ENCODE measurements at regions not wholly inside any gene's neighbourhood (a gene's known extent, or its start where the extent isn't known, plus 50 kb on each side); places are given as distances from the start of the nearest gene placed in this dataset.

- no peak for TF ChIP-seq CTCF (IDR thresholded peaks at IDR 0.05; ENCODE audit: insufficient read depth, low read depth, low read length)
- POLR2A ChIA-PET, result no interaction called here
- peaks cover 4% of the 10 kb centered on the region; the same call in 1 of the 2 replicates for H3K27me3 ChIP-seq (ENCODE audit: control insufficient read depth, insufficient read depth, low read length)
- CTCF ChIA-PET, result no interaction called here
- DNase-seq (ENCODE audit: low read depth), result no peak
- no peak overlapping the region for H3K4me3 ChIP-seq (ENCODE audit: low read depth, low read length)
- no peaks in the 10 kb centered on the region for H3K36me3 ChIP-seq (ENCODE audit: control insufficient read depth, insufficient read depth, low read length)
These were observed 278.6 kb downstream of the ABCC12 start for GRCh38 chr16:47877166-47877565.

- Histone ChIP-seq H3K4me3 (ENCODE audit: low read depth, low read length) (no peak overlapping the region), H3K27me3 (ENCODE audit: control insufficient read depth, insufficient read depth, low read length) (peaks cover 4% of the 10 kb centered on the region; the same call in 1 of the 2 replicates), H3K36me3 (ENCODE audit: control insufficient read depth, insufficient read depth, low read length) (no peaks in the 10 kb centered on the region)
- POLR2A ChIA-PET, result no interaction called here
- TF ChIP-seq CTCF (IDR thresholded peaks at IDR 0.05; ENCODE audit: insufficient read depth, low read depth, low read length), result no peak
- CTCF ChIA-PET, result interaction anchor here (0.6 kb wide), 1 partner anchor 573 kb away, joined by 3 read pairs; no protein-coding TSS in a partner anchor
- no peak for DNase-seq (ENCODE audit: low read depth)
These were observed 279.3 kb downstream of the ABCC12 start for GRCh38 chr16:47876511-47876910.

- CTCF ChIA-PET, result interaction anchor here (0.6 to 1.4 kb wide), 3 partner anchors 182 to 807 kb away, joined by 3 to 9 read pairs (median 3); no protein-coding TSS in a partner anchor
These were observed 282.4 kb downstream of the ABCC12 start for GRCh38 chr16:47873434-47873833.

GRCh38 chr16:47872225-47872624, 283.6 kb downstream of the ABCC12 start:
- H3K4me3 ChIP-seq (ENCODE audit: low read depth, low read length), result no peak overlapping the region
- no peak for TF ChIP-seq CTCF (IDR thresholded peaks at IDR 0.05; ENCODE audit: insufficient read depth, low read depth, low read length)
- H3K27me3 ChIP-seq (ENCODE audit: control insufficient read depth, insufficient read depth, low read length), result 0 out of 2 replicates have a peak, but pooled peaks cover 4% of the 10 kb centered on the region
- CTCF ChIA-PET, result interaction anchor here (0.9 kb wide), 1 partner anchor 10 kb away, joined by 3 read pairs; no protein-coding TSS in a partner anchor
- no peaks in the 10 kb centered on the region for H3K36me3 ChIP-seq (ENCODE audit: control insufficient read depth, insufficient read depth, low read length)
- DNase-seq (ENCODE audit: low read depth), result no peak
- POLR2A ChIA-PET, result no interaction called here

More at GRCh38 chr16:47873434-47873833, 282.4 kb downstream of the ABCC12 start:
- DNase-seq (ENCODE audit: low read depth), result no peak
- POLR2A ChIA-PET, result no interaction called here
- no peak overlapping the region for H3K4me3 ChIP-seq (ENCODE audit: low read depth, low read length)
- peak; percentile 37; the same call in 1 of the 2 replicates for TF ChIP-seq CTCF (IDR thresholded peaks at IDR 0.05; ENCODE audit: insufficient read depth, low read depth, low read length)
- no peaks in the 10 kb centered on the region for H3K36me3 ChIP-seq (ENCODE audit: control insufficient read depth, insufficient read depth, low read length)
- H3K27me3 ChIP-seq (ENCODE audit: control insufficient read depth, insufficient read depth, low read length), result 0 out of 2 replicates have a peak, but pooled peaks cover 4% of the 10 kb centered on the region

- TF ChIP-seq CTCF (IDR thresholded peaks at IDR 0.05; ENCODE audit: insufficient read depth, low read depth, low read length), result no peak
- POLR2A ChIA-PET, result no interaction called here
- Histone ChIP-seq H3K4me3 (ENCODE audit: low read depth, low read length) (no peak overlapping the region), H3K36me3 (ENCODE audit: control insufficient read depth, insufficient read depth, low read length) (no peaks in the 10 kb centered on the region), H3K27me3 (ENCODE audit: control insufficient read depth, insufficient read depth, low read length) (no peaks in the 10 kb centered on the region)
- CTCF ChIA-PET, result no interaction called here
- no peak for DNase-seq (ENCODE audit: low read depth)
These were observed 289.4 kb downstream of the ABCC12 start for GRCh38 chr16:47866423-47866822.

Data from BJ (cell line).